H1 (cell line): ENCODE measurements at regions not wholly inside any gene's neighbourhood (a gene's known extent, or its start where the extent isn't known, plus 50 kb on each side); places are given as distances from the start of the nearest gene placed in this dataset.
"Not testable (repeated sequence)": the region's sequence is repeated elsewhere in the genome, so short reads cannot be mapped to it uniquely, and the experiment has no call there.

ENCODE experiments used
- CTCF ChIA-PET: fragments of 300-600 bp; sonication (Branson Sonifier 250); formaldehyde crosslinking; loops from one replicate; lab custom pipeline; 2021; ENCODE audit not compliant: partially characterized antibody; lab: Charles Lee
- POLR2A ChIA-PET: fragments of 300-600 bp; sonication (Branson Sonifier 250); formaldehyde crosslinking; loops from one replicate; lab custom pipeline; 2021; ENCODE audit warnings: inconsistent platforms; ENCODE audit not compliant: partially characterized antibody; lab: Charles Lee
- DNase-seq, 2 experiments: peaks; one replicate each; pipeline versions ENCODE4 v3.0.0 to v3.0.0-alpha.2; 2010 to 2022; ENCODE audit warnings: low spot score in 2 of 2, low read depth in 1 of 2, mixed read lengths in 1 of 2
- FAIRE-seq: peaks from 2 replicates; lab custom pipeline; 2011; peaks lifted over from hg19 to GRCh38; lab: Jason Lieb, UNC
- H2AFZ ChIP-seq: 2 replicates; pipeline ENCODE4 v1.8.1; 2012; ENCODE audit warnings: low read length, inconsistent platforms
- H2AK5ac ChIP-seq: 2 replicates; pipeline ENCODE4 v1.6.1; 2013; ENCODE audit warnings: low read depth, low read length
- H2BK120ac ChIP-seq: replicated peaks from 2 replicates; pipeline ENCODE3; 2013; ENCODE audit warnings: low read depth, low read length, inconsistent platforms
- H2BK12ac ChIP-seq: 2 replicates; pipeline ENCODE4 v1.6.1; 2013; ENCODE audit warnings: low read depth, low read length
- H2BK15ac ChIP-seq: 2 replicates; pipeline ENCODE4 v1.6.1; 2013; ENCODE audit warnings: low read length
- H2BK20ac ChIP-seq: 2 replicates; pipeline ENCODE4 v1.6.1; 2013; ENCODE audit warnings: low read length
- H2BK5ac ChIP-seq: 2 replicates; pipeline ENCODE4 v1.6.1; 2013; ENCODE audit warnings: low read depth, low read length
- H3K14ac ChIP-seq: 2 replicates; pipeline ENCODE4 v1.6.1; 2013; ENCODE audit warnings: inconsistent platforms; ENCODE audit not compliant: insufficient read length
- H3K18ac ChIP-seq: 2 replicates; pipeline ENCODE4 v1.6.1; 2013; ENCODE audit warnings: low read length; ENCODE audit errors: extremely low read depth
- H3K23ac ChIP-seq: 2 replicates; pipeline ENCODE4 v1.6.1; 2013; ENCODE audit warnings: inconsistent platforms; ENCODE audit not compliant: insufficient read length
- H3K23me2 ChIP-seq: 2 replicates; pipeline ENCODE4 v1.6.1; 2013; ENCODE audit warnings: low read depth, low read length
- H3K27ac ChIP-seq: 2 replicates; pipeline ENCODE4 v1.6.1; 2011; ENCODE audit warnings: low read depth, low read length, inconsistent platforms
- H3K27me3 ChIP-seq, 4 experiments: replicated peaks in 1 of 4; 1 replicate in 1 of 4; 2 replicates in 3 of 4; pipeline versions ENCODE4 v1.6.1 to v1.8.1; 2011 to 2013; ENCODE audit warnings: low read length in 3 of 4, mild to moderate bottlenecking in 3 of 4, inconsistent platforms in 2 of 4, mixed read lengths in 2 of 4, moderate library complexity in 1 of 4; ENCODE audit not compliant: control insufficient read depth in 3 of 4, insufficient read depth in 3 of 4; ENCODE audit errors: extremely low read depth in 1 of 4
- H3K36me3 ChIP-seq, 4 experiments: 2 replicates each; pipeline versions ENCODE4 v1.6.1 to v1.8.1; 2011 to 2013; ENCODE audit warnings: mild to moderate bottlenecking in 4 of 4, low read length in 3 of 4, moderate library complexity in 2 of 4, control low read depth in 1 of 4, inconsistent platforms in 1 of 4; ENCODE audit not compliant: insufficient read depth in 4 of 4, control insufficient read depth in 2 of 4
- H3K4ac ChIP-seq: replicated peaks from 2 replicates; pipeline ENCODE3; 2013; ENCODE audit warnings: low read length, low read depth, mixed read lengths, inconsistent platforms; ENCODE audit not compliant: insufficient read length
- H3K4me1 ChIP-seq, 4 experiments: replicated peaks in 1 of 4; 1 replicate in 1 of 4; 2 replicates in 3 of 4; pipeline versions ENCODE4 v1.6.1 to v1.8.1; 2011 to 2013; ENCODE audit warnings: low read length in 3 of 4, inconsistent platforms in 2 of 4, mixed read lengths in 1 of 4; ENCODE audit not compliant: insufficient read depth in 4 of 4, control insufficient read depth in 3 of 4
- H3K4me2 ChIP-seq, 2 experiments: 2 replicates each; pipeline versions ENCODE4 v1.6.1 to v1.8.1; 2011 to 2013; ENCODE audit warnings: low read depth in 2 of 2, low read length in 2 of 2, control low read depth in 1 of 2, inconsistent platforms in 1 of 2, mild to moderate bottlenecking in 1 of 2; ENCODE audit not compliant: insufficient read depth in 1 of 2
- H3K4me3 ChIP-seq, 4 experiments: fragments of 200-600, 300-600 bp in 1 of 4; sonication (generic), shearing (Covaris generic), sonication (Bioruptor Twin) in 1 of 4; 2 replicates each; pipeline versions ENCODE4 v1.5.1 to v1.8.1; 2011 to 2016; ENCODE audit warnings: low read length in 4 of 4, low read depth in 3 of 4, control low read depth in 2 of 4, inconsistent platforms in 2 of 4, mild to moderate bottlenecking in 2 of 4, mixed read lengths in 1 of 4, moderate library complexity in 1 of 4; ENCODE audit not compliant: insufficient read depth in 2 of 4; ENCODE audit errors: extremely low read depth in 1 of 4
- H3K56ac ChIP-seq: replicated peaks from 2 replicates; pipeline ENCODE3; 2013; ENCODE audit warnings: low read depth, mild to moderate bottlenecking, mixed read lengths, low read length, inconsistent platforms; ENCODE audit not compliant: insufficient read length
- H3K79me1 ChIP-seq: 2 replicates; pipeline ENCODE4 v1.6.1; 2013; ENCODE audit warnings: low read depth, low read length, control low read depth
- H3K79me2 ChIP-seq, 2 experiments: 2 replicates each; pipeline versions ENCODE4 v1.6.1 to v1.8.1; 2012 to 2013; ENCODE audit warnings: low read length in 2 of 2, mild to moderate bottlenecking in 2 of 2, inconsistent platforms in 1 of 2; ENCODE audit not compliant: insufficient read depth in 2 of 2, control insufficient read depth in 1 of 2
- H3K9ac ChIP-seq, 4 experiments: replicated peaks in 1 of 4; 1 replicate in 1 of 4; 2 replicates in 3 of 4; pipeline versions ENCODE4 v1.6.1 to v1.8.1; 2011 to 2013; ENCODE audit warnings: low read depth in 3 of 4, low read length in 3 of 4, control low read depth in 2 of 4, mild to moderate bottlenecking in 2 of 4, moderate library complexity in 2 of 4, inconsistent platforms in 1 of 4; ENCODE audit errors: extremely low read depth in 1 of 4
- H3K9me3 ChIP-seq, 2 experiments: 2 replicates each; pipeline versions ENCODE4 v1.6.1 to v1.8.1; 2012 to 2013; ENCODE audit warnings: mild to moderate bottlenecking in 2 of 2, moderate library complexity in 2 of 2, control low read depth in 1 of 2, inconsistent platforms in 1 of 2, low read depth in 1 of 2, low read length in 1 of 2, mixed read lengths in 1 of 2; ENCODE audit not compliant: insufficient read depth in 2 of 2
- H4K20me1 ChIP-seq, 2 experiments: replicated peaks in 1 of 2; 2 replicates each; pipeline versions ENCODE3 to v1.8.1; 2011 to 2013; ENCODE audit warnings: inconsistent platforms in 2 of 2, low read length in 2 of 2, mild to moderate bottlenecking in 1 of 2; ENCODE audit not compliant: insufficient read depth in 2 of 2, control insufficient read depth in 1 of 2
- H4K5ac ChIP-seq: 2 replicates; pipeline ENCODE4 v1.6.1; 2013; ENCODE audit warnings: low read length, low read depth, mixed read lengths, inconsistent platforms; ENCODE audit not compliant: insufficient read length
- H4K8ac ChIP-seq: 2 replicates; pipeline ENCODE4 v1.8.0; 2013; ENCODE audit warnings: mild to moderate bottlenecking, moderate library complexity, low read length, inconsistent platforms; ENCODE audit not compliant: insufficient read depth; ENCODE audit errors: extremely low read depth
- H4K91ac ChIP-seq: replicated peaks from 2 replicates; pipeline ENCODE3; 2013; ENCODE audit warnings: low read length, mixed read lengths, inconsistent platforms; ENCODE audit not compliant: insufficient read length
- WGBS, 2 experiments: shearing (Covaris generic) in 1 of 2; methylation state at CpG; one replicate each; pipeline versions ENCODE4 v1.1.6 to v1.1.7; 2013 to 2015; ENCODE audit warnings: low lambda C conversion rate in 2 of 2, mixed read lengths in 2 of 2, inconsistent platforms in 1 of 2, low coverage in 1 of 2, missing lambda C conversion rate in 1 of 2; ENCODE audit not compliant: insufficient replicate concordance in 2 of 2, insufficient coverage in 1 of 2, insufficient read length in 1 of 2; ENCODE audit errors: extremely low coverage in 1 of 2, missing lambda C conversion rate in 1 of 2; 5-methylcytosine and 5-hydroxymethylcytosine counted together

DNA sequence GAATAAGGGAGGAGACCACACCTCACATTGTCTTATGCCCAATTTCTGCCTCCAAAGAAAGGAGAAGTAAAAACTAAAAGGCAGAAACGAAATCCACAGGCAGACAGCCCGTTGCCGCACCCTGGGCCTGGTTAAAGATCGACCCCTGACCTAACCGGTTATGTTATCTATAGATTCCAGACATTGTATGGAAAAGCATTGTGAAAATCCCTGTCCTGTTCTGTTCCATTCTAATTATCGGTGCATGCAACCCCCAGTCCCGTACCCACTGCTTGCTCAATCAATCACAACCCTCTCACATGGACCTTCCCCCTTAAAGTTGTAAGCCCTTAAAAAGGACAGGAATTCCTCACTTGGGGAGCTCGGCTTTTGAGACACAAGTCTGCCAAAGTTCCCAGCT, 117.1 kb upstream of the PPM1J start:
- H2BK15ac ChIP-seq, H3K27me3 ChIP-seq, H3K4me3 ChIP-seq, H3K79me1 ChIP-seq, H2BK20ac ChIP-seq, H3K79me2 ChIP-seq, H3K18ac ChIP-seq, H4K8ac ChIP-seq, H4K20me1 ChIP-seq, H2BK120ac ChIP-seq, H2BK12ac ChIP-seq, H3K9ac ChIP-seq, H4K91ac ChIP-seq, H2BK5ac ChIP-seq, H4K5ac ChIP-seq, H3K36me3 ChIP-seq, FAIRE-seq, H3K23me2 ChIP-seq, H3K9me3 ChIP-seq, H3K56ac ChIP-seq, H3K4me1 ChIP-seq, H2AFZ ChIP-seq, H3K23ac ChIP-seq, DNase-seq, H3K14ac ChIP-seq, H3K4ac ChIP-seq, H3K4me2 ChIP-seq, H3K27ac ChIP-seq, H2AK5ac ChIP-seq: not testable (repeated sequence)
- POLR2A ChIA-PET = interaction anchor here (0.9 to 1.9 kb wide), 4 partner anchors 9 to 25 kb away, joined by 3 to 6 read pairs (median 3); no protein-coding TSS in a partner anchor
- CTCF ChIA-PET = interaction anchor here (0.6 to 1.3 kb wide), 3 partner anchors 16 to 28 kb away, joined by 3 to 4 read pairs (median 4); no protein-coding TSS in a partner anchor
- 95% methylated on average over 8 of the region's 8 CpGs; no CpG with 5 or more reads in 1 of the 2 experiments for WGBS, 2 experiments

GRCh38 chr1:112829691-112830090, 114.6 kb upstream of the PPM1J start:
- peaks cover 6 to 16% (median 7%) of the 10 kb centered on the region in 4 experiments for H3K4me1 ChIP-seq
- H2AK5ac ChIP-seq, H4K20me1 ChIP-seq, H4K91ac ChIP-seq, H3K14ac ChIP-seq, H3K27me3 ChIP-seq, H3K18ac ChIP-seq, H3K56ac ChIP-seq, H3K9ac ChIP-seq, H2AFZ ChIP-seq, H4K8ac ChIP-seq, H4K5ac ChIP-seq, H3K36me3 ChIP-seq, H3K9me3 ChIP-seq, H3K4ac ChIP-seq, H3K23ac ChIP-seq, H2BK15ac ChIP-seq, DNase-seq, H3K79me1 ChIP-seq, H2BK12ac ChIP-seq, FAIRE-seq, H3K79me2 ChIP-seq, H3K23me2 ChIP-seq, H2BK120ac ChIP-seq, H3K4me3 ChIP-seq, H2BK5ac ChIP-seq, H3K27ac ChIP-seq, H2BK20ac ChIP-seq, H3K4me2 ChIP-seq: not testable (repeated sequence)
- POLR2A ChIA-PET = interaction anchor here (0.7 to 2.1 kb wide), 4 partner anchors 10 to 24 kb away, joined by 3 to 6 read pairs (median 4); no protein-coding TSS in a partner anchor
- WGBS, 2 experiments = 95% methylated on average over 3 of the region's 3 CpGs; no CpG with 5 or more reads in 1 of the 2 experiments
- CTCF ChIA-PET = interaction anchor here (0.6 to 1.6 kb wide), 7 partner anchors 21 to 213 kb away, joined by 3 to 4 read pairs (median 3); no protein-coding TSS in a partner anchor
